Ascending aorta (tissue), 2 donors: ENCODE measurements at regions not wholly inside any gene's neighbourhood (a gene's known extent, or its start where the extent isn't known, plus 50 kb on each side); places are given as distances from the start of the nearest gene placed in this dataset.

ENCODE experiments used
- DNase-seq, 2 donors: peaks; one replicate each; pipeline ENCODE4 v3.0.0-alpha.2; 2019; ENCODE audit warnings: low spot score in 2 of 2
- H3K27ac ChIP-seq, 2 donors: fragments of 200-600 bp; sonication (generic); one replicate each; pipeline ENCODE4 v1.5.1; 2016 to 2017; ENCODE audit warnings: mild to moderate bottlenecking in 1 of 2
- H3K27me3 ChIP-seq: fragments of 200-600 bp; sonication (generic); one replicate; pipeline ENCODE4 v1.5.1; 2017
- H3K36me3 ChIP-seq, 2 donors: fragments of 200-600 bp; sonication (generic); one replicate each; pipeline ENCODE4 v1.5.1; 2016
- H3K4me1 ChIP-seq, 2 donors: fragments of 200-600 bp; sonication (generic); one replicate each; pipeline ENCODE4 v1.5.1; 2016 to 2017; ENCODE audit warnings: mild to moderate bottlenecking in 1 of 2
- H3K4me3 ChIP-seq, 2 donors: fragments of 200-600 bp; sonication (generic); one replicate each; pipeline ENCODE4 v1.5.1; 2016 to 2017; ENCODE audit warnings: mild to moderate bottlenecking in 1 of 2
- H3K9me3 ChIP-seq, 2 donors: fragments of 200-600 bp; sonication (generic); one replicate each; pipeline ENCODE4 v1.5.1; 2016
- CTCF ChIP-seq, 3 experiments: fragments of 200-600 bp in 2 of 3; fragments of 450-650 bp in 1 of 3; sonication (generic) in 2 of 3; IDR thresholded peaks; one replicate each; pipeline ENCODE4 v1.5.1; 2016 to 2019; ENCODE audit warnings: antibody characterized with exemption in 3 of 3, mild to moderate bottlenecking in 1 of 3, moderate library complexity in 1 of 3
- intact Hi-C: fragments of 100-400 bp; cut with DNase I; formaldehyde crosslinking; loops from one replicate; pipeline ENCODE4 v1.15.1; 2023

- Histone ChIP-seq H3K4me1 (no peaks in the 10 kb centered on the region), H3K27ac (no peak overlapping the region), H3K27me3 (no peaks in the 10 kb centered on the region), H3K4me3 (no peak overlapping the region), H3K9me3 (no peaks in the 10 kb centered on the region), H3K36me3 (no peaks in the 10 kb centered on the region)
- no peak for DNase-seq
- intact Hi-C loops: no loop called here
- TF ChIP-seq CTCF (IDR thresholded peaks at IDR 0.05): no peak
Measured at GRCh38 chr18:39558658-39559057, 1993.1 kb upstream of the CELF4 start.

GRCh38 chr18:39555496-39555895, 1989.9 kb upstream of the CELF4 start:
- no peak for DNase-seq
- no peak overlapping the region for H3K27ac ChIP-seq
- TF ChIP-seq CTCF (IDR thresholded peaks at IDR 0.05): no peak
- H3K36me3 ChIP-seq: no peaks in the 10 kb centered on the region
- intact Hi-C loops: no loop called here
- no peaks in the 10 kb centered on the region for H3K9me3 ChIP-seq
- H3K27me3 ChIP-seq: no peaks in the 10 kb centered on the region
- H3K4me1 ChIP-seq: no peaks in the 10 kb centered on the region
- no peak overlapping the region for H3K4me3 ChIP-seq

- DNase-seq: no peak
- H3K27me3 ChIP-seq: no peaks in the 10 kb centered on the region
- intact Hi-C loops: no loop called here
- no peaks in the 10 kb centered on the region for H3K36me3 ChIP-seq
- H3K4me3 ChIP-seq: no peak overlapping the region
- no peak overlapping the region for H3K27ac ChIP-seq
- no peaks in the 10 kb centered on the region for H3K9me3 ChIP-seq
- TF ChIP-seq CTCF (IDR thresholded peaks at IDR 0.05): no peak
- no peaks in the 10 kb centered on the region for H3K4me1 ChIP-seq
Measured at GRCh38 chr18:39550701-39551100, 1985.1 kb upstream of the CELF4 start.

GRCh38 chr18:39549144-39549543, 1983.5 kb upstream of the CELF4 start:
- intact Hi-C loops: no loop called here
- no peaks in the 10 kb centered on the region for H3K36me3 ChIP-seq
- no peak overlapping the region for H3K27ac ChIP-seq
- H3K9me3 ChIP-seq: no peaks in the 10 kb centered on the region
- TF ChIP-seq CTCF (IDR thresholded peaks at IDR 0.05): no peak
- H3K4me3 ChIP-seq: no peak overlapping the region
- H3K27me3 ChIP-seq: no peaks in the 10 kb centered on the region
- no peaks in the 10 kb centered on the region for H3K4me1 ChIP-seq
- no peak for DNase-seq

- H3K9me3 ChIP-seq: no peaks in the 10 kb centered on the region
- H3K4me3 ChIP-seq: no peak overlapping the region
- intact Hi-C loops: no loop called here
- H3K27me3 ChIP-seq: no peaks in the 10 kb centered on the region
- H3K4me1 ChIP-seq: no peaks in the 10 kb centered on the region
- no peak for TF ChIP-seq CTCF (IDR thresholded peaks at IDR 0.05)
- H3K36me3 ChIP-seq: no peaks in the 10 kb centered on the region
- no peak for DNase-seq
- H3K27ac ChIP-seq: no peak overlapping the region
Measured at GRCh38 chr18:39531659-39532058, 1966.1 kb upstream of the CELF4 start.

- no peak overlapping the region for H3K4me3 ChIP-seq
- TF ChIP-seq CTCF (IDR thresholded peaks at IDR 0.05): no peak
- no peaks in the 10 kb centered on the region for H3K9me3 ChIP-seq
- no peak overlapping the region for H3K27ac ChIP-seq
- H3K36me3 ChIP-seq: no peaks in the 10 kb centered on the region
- intact Hi-C loops: no loop called here
- no peaks in the 10 kb centered on the region for H3K27me3 ChIP-seq
- DNase-seq: no peak
- H3K4me1 ChIP-seq: no peaks in the 10 kb centered on the region
Measured at GRCh38 chr18:39529358-39529757, 1963.8 kb upstream of the CELF4 start.
